H1 (cell line): ENCODE measurements at regions not wholly inside any gene's neighbourhood (a gene's known extent, or its start where the extent isn't known, plus 50 kb on each side); places are given as distances from the start of the nearest gene placed in this dataset.

Experiments
- CTCF ChIA-PET: fragments of 300-600 bp; sonication (Branson Sonifier 250); formaldehyde crosslinking; loops from one replicate; lab custom pipeline; 2021; ENCODE audit not compliant: partially characterized antibody; lab: Charles Lee
- POLR2A ChIA-PET: fragments of 300-600 bp; sonication (Branson Sonifier 250); formaldehyde crosslinking; loops from one replicate; lab custom pipeline; 2021; ENCODE audit warnings: inconsistent platforms; ENCODE audit not compliant: partially characterized antibody; lab: Charles Lee
- DNase-seq, 2 experiments: peaks; one replicate each; pipeline versions ENCODE4 v3.0.0 to v3.0.0-alpha.2; 2010 to 2022; ENCODE audit warnings: low spot score in 2 of 2, low read depth in 1 of 2, mixed read lengths in 1 of 2
- FAIRE-seq: peaks from 2 replicates; lab custom pipeline; 2011; peaks lifted over from hg19 to GRCh38; lab: Jason Lieb, UNC
- H2AFZ ChIP-seq: 2 replicates; pipeline ENCODE4 v1.8.1; 2012; ENCODE audit warnings: low read length, inconsistent platforms
- H2AK5ac ChIP-seq: 2 replicates; pipeline ENCODE4 v1.6.1; 2013; ENCODE audit warnings: low read depth, low read length
- H2BK120ac ChIP-seq: replicated peaks from 2 replicates; pipeline ENCODE3; 2013; ENCODE audit warnings: low read depth, low read length, inconsistent platforms
- H2BK12ac ChIP-seq: 2 replicates; pipeline ENCODE4 v1.6.1; 2013; ENCODE audit warnings: low read depth, low read length
- H2BK15ac ChIP-seq: 2 replicates; pipeline ENCODE4 v1.6.1; 2013; ENCODE audit warnings: low read length
- H2BK20ac ChIP-seq: 2 replicates; pipeline ENCODE4 v1.6.1; 2013; ENCODE audit warnings: low read length
- H2BK5ac ChIP-seq: 2 replicates; pipeline ENCODE4 v1.6.1; 2013; ENCODE audit warnings: low read depth, low read length
- H3K14ac ChIP-seq: 2 replicates; pipeline ENCODE4 v1.6.1; 2013; ENCODE audit warnings: inconsistent platforms; ENCODE audit not compliant: insufficient read length
- H3K18ac ChIP-seq: 2 replicates; pipeline ENCODE4 v1.6.1; 2013; ENCODE audit warnings: low read length; ENCODE audit errors: extremely low read depth
- H3K23ac ChIP-seq: 2 replicates; pipeline ENCODE4 v1.6.1; 2013; ENCODE audit warnings: inconsistent platforms; ENCODE audit not compliant: insufficient read length
- H3K23me2 ChIP-seq: 2 replicates; pipeline ENCODE4 v1.6.1; 2013; ENCODE audit warnings: low read depth, low read length
- H3K27ac ChIP-seq: 2 replicates; pipeline ENCODE4 v1.6.1; 2011; ENCODE audit warnings: low read depth, low read length, inconsistent platforms
- H3K27me3 ChIP-seq, 4 experiments: replicated peaks in 1 of 4; 1 replicate in 1 of 4; 2 replicates in 3 of 4; pipeline versions ENCODE4 v1.6.1 to v1.8.1; 2011 to 2013; ENCODE audit warnings: low read length in 3 of 4, mild to moderate bottlenecking in 3 of 4, inconsistent platforms in 2 of 4, mixed read lengths in 2 of 4, moderate library complexity in 1 of 4; ENCODE audit not compliant: control insufficient read depth in 3 of 4, insufficient read depth in 3 of 4; ENCODE audit errors: extremely low read depth in 1 of 4
- H3K36me3 ChIP-seq, 4 experiments: 2 replicates each; pipeline versions ENCODE4 v1.6.1 to v1.8.1; 2011 to 2013; ENCODE audit warnings: mild to moderate bottlenecking in 4 of 4, low read length in 3 of 4, moderate library complexity in 2 of 4, control low read depth in 1 of 4, inconsistent platforms in 1 of 4; ENCODE audit not compliant: insufficient read depth in 4 of 4, control insufficient read depth in 2 of 4
- H3K4ac ChIP-seq: replicated peaks from 2 replicates; pipeline ENCODE3; 2013; ENCODE audit warnings: low read length, low read depth, mixed read lengths, inconsistent platforms; ENCODE audit not compliant: insufficient read length
- H3K4me1 ChIP-seq, 4 experiments: replicated peaks in 1 of 4; 1 replicate in 1 of 4; 2 replicates in 3 of 4; pipeline versions ENCODE4 v1.6.1 to v1.8.1; 2011 to 2013; ENCODE audit warnings: low read length in 3 of 4, inconsistent platforms in 2 of 4, mixed read lengths in 1 of 4; ENCODE audit not compliant: insufficient read depth in 4 of 4, control insufficient read depth in 3 of 4
- H3K4me2 ChIP-seq, 2 experiments: 2 replicates each; pipeline versions ENCODE4 v1.6.1 to v1.8.1; 2011 to 2013; ENCODE audit warnings: low read depth in 2 of 2, low read length in 2 of 2, control low read depth in 1 of 2, inconsistent platforms in 1 of 2, mild to moderate bottlenecking in 1 of 2; ENCODE audit not compliant: insufficient read depth in 1 of 2
- H3K4me3 ChIP-seq, 4 experiments: fragments of 200-600, 300-600 bp in 1 of 4; sonication (generic), shearing (Covaris generic), sonication (Bioruptor Twin) in 1 of 4; 2 replicates each; pipeline versions ENCODE4 v1.5.1 to v1.8.1; 2011 to 2016; ENCODE audit warnings: low read length in 4 of 4, low read depth in 3 of 4, control low read depth in 2 of 4, inconsistent platforms in 2 of 4, mild to moderate bottlenecking in 2 of 4, mixed read lengths in 1 of 4, moderate library complexity in 1 of 4; ENCODE audit not compliant: insufficient read depth in 2 of 4; ENCODE audit errors: extremely low read depth in 1 of 4
- H3K56ac ChIP-seq: replicated peaks from 2 replicates; pipeline ENCODE3; 2013; ENCODE audit warnings: low read depth, mild to moderate bottlenecking, mixed read lengths, low read length, inconsistent platforms; ENCODE audit not compliant: insufficient read length
- H3K79me1 ChIP-seq: 2 replicates; pipeline ENCODE4 v1.6.1; 2013; ENCODE audit warnings: low read depth, low read length, control low read depth
- H3K79me2 ChIP-seq, 2 experiments: 2 replicates each; pipeline versions ENCODE4 v1.6.1 to v1.8.1; 2012 to 2013; ENCODE audit warnings: low read length in 2 of 2, mild to moderate bottlenecking in 2 of 2, inconsistent platforms in 1 of 2; ENCODE audit not compliant: insufficient read depth in 2 of 2, control insufficient read depth in 1 of 2
- H3K9ac ChIP-seq, 4 experiments: replicated peaks in 1 of 4; 1 replicate in 1 of 4; 2 replicates in 3 of 4; pipeline versions ENCODE4 v1.6.1 to v1.8.1; 2011 to 2013; ENCODE audit warnings: low read depth in 3 of 4, low read length in 3 of 4, control low read depth in 2 of 4, mild to moderate bottlenecking in 2 of 4, moderate library complexity in 2 of 4, inconsistent platforms in 1 of 4; ENCODE audit errors: extremely low read depth in 1 of 4
- H3K9me3 ChIP-seq, 2 experiments: 2 replicates each; pipeline versions ENCODE4 v1.6.1 to v1.8.1; 2012 to 2013; ENCODE audit warnings: mild to moderate bottlenecking in 2 of 2, moderate library complexity in 2 of 2, control low read depth in 1 of 2, inconsistent platforms in 1 of 2, low read depth in 1 of 2, low read length in 1 of 2, mixed read lengths in 1 of 2; ENCODE audit not compliant: insufficient read depth in 2 of 2
- H4K20me1 ChIP-seq, 2 experiments: replicated peaks in 1 of 2; 2 replicates each; pipeline versions ENCODE3 to v1.8.1; 2011 to 2013; ENCODE audit warnings: inconsistent platforms in 2 of 2, low read length in 2 of 2, mild to moderate bottlenecking in 1 of 2; ENCODE audit not compliant: insufficient read depth in 2 of 2, control insufficient read depth in 1 of 2
- H4K5ac ChIP-seq: 2 replicates; pipeline ENCODE4 v1.6.1; 2013; ENCODE audit warnings: low read length, low read depth, mixed read lengths, inconsistent platforms; ENCODE audit not compliant: insufficient read length
- H4K8ac ChIP-seq: 2 replicates; pipeline ENCODE4 v1.8.0; 2013; ENCODE audit warnings: mild to moderate bottlenecking, moderate library complexity, low read length, inconsistent platforms; ENCODE audit not compliant: insufficient read depth; ENCODE audit errors: extremely low read depth
- H4K91ac ChIP-seq: replicated peaks from 2 replicates; pipeline ENCODE3; 2013; ENCODE audit warnings: low read length, mixed read lengths, inconsistent platforms; ENCODE audit not compliant: insufficient read length
- BRCA1 ChIP-seq: IDR thresholded peaks from 2 replicates; pipeline ENCODE4 v1.6.1; 2012; ENCODE audit warnings: low read depth, low read length, improper control_type of control experiment
- CBX5 ChIP-seq: fragments of 300-800, 300-1000 bp; sonication (generic); IDR thresholded peaks from 2 replicates; pipeline ENCODE4 v1.7.1; 2016; ENCODE audit warnings: antibody characterized with exemption, low read length, low read depth
- E2F6 ChIP-seq: IDR thresholded peaks from 2 replicates; pipeline ENCODE4 v1.6.1; 2012; ENCODE audit warnings: inconsistent platforms
- HDAC2 ChIP-seq, 2 experiments: fragments of 300-600 bp in 1 of 2; sonication (generic) in 1 of 2; IDR thresholded peaks; 2 replicates each; pipeline ENCODE4 v1.6.1; 2011 to 2012; ENCODE audit warnings: low read depth in 2 of 2, low read length in 2 of 2, mild to moderate bottlenecking in 2 of 2, moderate library complexity in 2 of 2, borderline replicate concordance in 1 of 2, inconsistent platforms in 1 of 2
- KDM5A ChIP-seq: fragments of 200-600 bp; IDR thresholded peaks from 2 replicates; pipeline ENCODE4 v1.7.1; 2012; ENCODE audit warnings: mild to moderate bottlenecking, low read length, inconsistent platforms, mixed read lengths
- NANOG ChIP-seq: IDR thresholded peaks from 2 replicates; pipeline ENCODE4 v1.6.1; 2011; ENCODE audit warnings: low read length, low read depth, mild to moderate bottlenecking, inconsistent platforms; ENCODE audit not compliant: insufficient read depth, poor library complexity, severe bottlenecking
- RFX5 ChIP-seq: IDR thresholded peaks from 2 replicates; pipeline ENCODE4 v1.6.1; 2011; ENCODE audit warnings: low read depth, low read length, improper control_type of control experiment, borderline replicate concordance
- RNF2 ChIP-seq: fragments of 200-900, 300-1000 bp; sonication (generic); IDR thresholded peaks from 2 replicates; pipeline ENCODE4 v1.7.1; 2016; ENCODE audit warnings: borderline replicate concordance, low read depth, mild to moderate bottlenecking, antibody characterized with exemption, low read length; ENCODE audit not compliant: poor library complexity, severe bottlenecking; ENCODE audit errors: missing control alignments
- TBP ChIP-seq: IDR thresholded peaks from 2 replicates; pipeline ENCODE4 v1.6.1; 2011; ENCODE audit warnings: low read depth, low read length, improper control_type of control experiment
- WGBS, 2 experiments: shearing (Covaris generic) in 1 of 2; methylation state at CpG; one replicate each; pipeline versions ENCODE4 v1.1.6 to v1.1.7; 2013 to 2015; ENCODE audit warnings: low lambda C conversion rate in 2 of 2, mixed read lengths in 2 of 2, inconsistent platforms in 1 of 2, low coverage in 1 of 2, missing lambda C conversion rate in 1 of 2; ENCODE audit not compliant: insufficient replicate concordance in 2 of 2, insufficient coverage in 1 of 2, insufficient read length in 1 of 2; ENCODE audit errors: extremely low coverage in 1 of 2, missing lambda C conversion rate in 1 of 2; 5-methylcytosine and 5-hydroxymethylcytosine counted together

- Histone ChIP-seq H3K23ac (no peak overlapping the region), H4K5ac (no peak overlapping the region), H2BK15ac (no peak overlapping the region), H3K56ac (no peak overlapping the region), H3K23me2 (no peaks in the 10 kb centered on the region), H2AFZ (no peak overlapping the region), H3K9ac (no peak overlapping the region), H4K91ac (no peak overlapping the region), H3K36me3 (no peaks in the 10 kb centered on the region), H3K4ac (no peak overlapping the region), H3K18ac (no peak overlapping the region), H2AK5ac (no peak overlapping the region), H4K20me1 (no peaks in the 10 kb centered on the region), H3K27me3 (no peaks in the 10 kb centered on the region), H3K27ac (no peak overlapping the region), H3K4me2 (no peak overlapping the region), H3K4me1 (no peaks in the 10 kb centered on the region), H3K79me2 (no peaks in the 10 kb centered on the region), H2BK12ac (no peak overlapping the region), H3K79me1 (no peaks in the 10 kb centered on the region), H2BK20ac (no peak overlapping the region), H2BK5ac (no peak overlapping the region), H2BK120ac (no peak overlapping the region), H3K4me3 (no peak overlapping the region), H3K14ac (no peak overlapping the region), H4K8ac (no peak overlapping the region), H3K9me3 (no peaks in the 10 kb centered on the region)
- CTCF ChIA-PET, result no interaction called here
- TF ChIP-seq TBP (no peak), RNF2 (no peak), BRCA1 (no peak), RFX5 (no peak), HDAC2 (IDR thresholded peaks at IDR 0.05; ENCODE audit: borderline replicate concordance in 1 of 2, low read depth in 2 of 2, low read length in 2 of 2) (no peak), KDM5A (no peak), NANOG (no peak), E2F6 (no peak), CBX5 (no peak)
- WGBS, 2 experiments, result 95% methylated on average over 1 of the region's 1 CpG; no CpG with 5 or more reads in 1 of the 2 experiments
- POLR2A ChIA-PET, result interaction anchor here (0.5 kb wide), 1 partner anchor 17 kb away, joined by 3 read pairs; no protein-coding TSS in a partner anchor
- no peak for DNase-seq
- no peak for FAIRE-seq
Observed at GRCh38 chr18:2451556-2451955, 119.7 kb downstream of the METTL4 start.
